GM12873 (cell line): ENCODE measurements at regions not wholly inside any gene's neighbourhood (a gene's known extent, or its start where the extent isn't known, plus 50 kb on each side); places are given as distances from the start of the nearest gene placed in this dataset.

Experiments
- TF ChIP-seq, protein P1 (sequence below): IDR thresholded peaks from 2 replicates; pipeline ENCODE4 v1.5.1; 2012; ENCODE audit warnings: low read depth, mild to moderate bottlenecking, moderate library complexity, low read length, control low read depth; ENCODE audit not compliant: insufficient read depth; ENCODE audit errors: missing control alignments

DNA sequence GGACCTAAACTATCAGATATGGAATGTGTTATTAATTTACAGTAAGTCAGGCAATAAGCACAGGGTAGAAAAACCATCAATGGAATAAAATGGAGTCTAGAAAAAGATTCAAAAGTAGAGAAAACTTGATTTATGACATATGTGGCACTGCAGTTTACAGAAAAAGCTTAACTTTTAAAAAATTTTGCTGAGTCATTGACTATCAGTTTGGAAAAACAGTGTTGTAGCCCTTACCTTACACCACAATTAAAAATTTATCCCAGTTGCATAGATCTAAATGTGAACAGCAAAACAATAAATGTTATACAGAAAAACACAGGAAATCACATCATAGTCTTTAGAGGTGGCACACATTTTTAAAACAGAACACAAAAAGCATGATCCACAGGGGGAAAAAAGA lies 108.5 kb downstream of the USP22 start:
- TF ChIP-seq, protein P1, sequence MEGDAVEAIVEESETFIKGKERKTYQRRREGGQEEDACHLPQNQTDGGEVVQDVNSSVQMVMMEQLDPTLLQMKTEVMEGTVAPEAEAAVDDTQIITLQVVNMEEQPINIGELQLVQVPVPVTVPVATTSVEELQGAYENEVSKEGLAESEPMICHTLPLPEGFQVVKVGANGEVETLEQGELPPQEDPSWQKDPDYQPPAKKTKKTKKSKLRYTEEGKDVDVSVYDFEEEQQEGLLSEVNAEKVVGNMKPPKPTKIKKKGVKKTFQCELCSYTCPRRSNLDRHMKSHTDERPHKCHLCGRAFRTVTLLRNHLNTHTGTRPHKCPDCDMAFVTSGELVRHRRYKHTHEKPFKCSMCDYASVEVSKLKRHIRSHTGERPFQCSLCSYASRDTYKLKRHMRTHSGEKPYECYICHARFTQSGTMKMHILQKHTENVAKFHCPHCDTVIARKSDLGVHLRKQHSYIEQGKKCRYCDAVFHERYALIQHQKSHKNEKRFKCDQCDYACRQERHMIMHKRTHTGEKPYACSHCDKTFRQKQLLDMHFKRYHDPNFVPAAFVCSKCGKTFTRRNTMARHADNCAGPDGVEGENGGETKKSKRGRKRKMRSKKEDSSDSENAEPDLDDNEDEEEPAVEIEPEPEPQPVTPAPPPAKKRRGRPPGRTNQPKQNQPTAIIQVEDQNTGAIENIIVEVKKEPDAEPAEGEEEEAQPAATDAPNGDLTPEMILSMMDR, result no peak

DNA sequence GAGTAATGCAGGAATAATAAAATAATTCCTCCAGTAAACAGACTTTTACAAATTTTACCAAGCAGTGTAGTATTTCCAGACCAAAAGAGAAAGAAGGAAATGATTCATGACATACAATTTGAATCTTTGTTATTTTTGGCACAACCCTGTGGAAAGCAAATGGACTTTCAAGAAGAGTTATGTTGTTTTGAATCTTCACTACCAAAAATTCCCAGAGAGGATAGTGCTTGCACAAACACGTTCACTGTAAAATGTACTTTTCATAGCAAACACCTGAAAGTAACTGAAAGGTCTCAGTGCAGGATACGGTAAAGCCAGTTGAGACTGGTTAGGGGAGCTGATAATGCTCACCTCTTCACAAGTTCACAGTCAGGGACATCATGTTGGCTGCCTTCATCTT lies 107.1 kb downstream of the USP22 start:
- TF ChIP-seq, protein P1, result no peak

DNA sequence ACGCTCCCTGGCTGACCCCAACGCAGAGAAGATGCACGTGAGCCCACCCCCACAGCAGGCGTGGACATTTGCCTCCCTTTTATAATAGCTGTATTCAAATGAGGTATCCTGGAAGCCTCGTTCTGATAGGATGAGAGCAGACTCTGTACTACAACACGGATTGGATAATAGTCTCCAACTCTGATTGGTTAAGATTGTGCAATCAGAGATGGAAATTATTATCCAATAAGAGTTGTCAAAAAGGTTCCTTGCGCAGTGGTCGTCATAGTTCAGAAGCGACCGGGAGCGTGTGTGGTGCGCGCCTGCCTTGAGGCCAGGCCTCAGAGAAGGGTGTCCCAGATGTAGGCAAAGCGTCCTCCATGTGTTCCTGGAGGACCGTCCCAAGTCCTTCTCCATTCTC lies 104.6 kb downstream of the USP22 start:
- TF ChIP-seq, protein P1, result no peak

DNA sequence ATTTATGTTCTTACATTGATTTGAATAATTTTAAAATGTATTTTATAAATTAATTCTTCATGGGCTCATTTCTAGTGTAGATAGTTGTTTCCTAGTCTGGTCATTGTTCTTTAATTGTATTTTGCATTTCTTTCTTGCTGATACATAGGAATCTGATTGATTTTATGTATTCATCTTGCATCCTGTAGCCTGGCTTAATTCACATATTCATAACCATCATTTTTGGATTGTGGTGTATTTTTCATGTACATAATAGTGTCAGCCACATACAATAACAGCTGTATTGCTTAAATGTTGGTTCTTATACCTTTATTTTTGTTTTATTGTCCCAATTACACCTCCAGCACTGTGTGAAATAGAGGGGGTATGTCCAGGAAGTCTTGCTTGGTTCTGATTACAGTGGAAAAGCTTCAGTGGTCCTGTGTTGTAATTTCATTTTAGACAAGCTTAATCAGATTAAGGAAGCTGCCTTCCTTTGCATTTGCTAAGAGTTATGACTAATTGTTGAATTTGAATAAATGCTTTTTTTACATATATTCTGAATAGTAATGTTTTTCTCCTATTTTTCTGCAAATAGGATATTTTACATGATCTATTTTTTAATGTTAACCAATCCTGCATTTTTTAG lies 103.7 kb downstream of the USP22 start:
- TF ChIP-seq, protein P1, result no peak

DNA sequence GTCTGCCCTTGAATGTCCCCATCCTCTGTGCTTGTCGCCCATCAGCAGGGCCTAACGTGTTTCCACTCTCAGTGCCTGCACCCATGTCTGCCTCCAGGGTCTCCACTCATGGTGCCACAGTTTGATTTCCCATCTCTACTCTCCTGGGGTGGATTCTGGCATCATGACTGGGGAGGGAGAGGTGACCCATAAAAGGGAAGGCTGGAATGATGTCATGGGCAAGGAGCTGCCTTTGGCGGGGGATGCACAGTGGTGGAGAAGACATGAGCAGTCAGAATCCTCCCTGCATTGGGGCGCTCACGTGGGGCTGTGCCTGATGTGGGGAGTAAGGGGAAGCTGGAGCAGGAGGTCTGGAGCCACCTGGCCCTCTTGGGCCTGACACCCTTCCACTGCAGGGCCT lies 100.9 kb downstream of the USP22 start:
- TF ChIP-seq, protein P1, result no peak

DNA sequence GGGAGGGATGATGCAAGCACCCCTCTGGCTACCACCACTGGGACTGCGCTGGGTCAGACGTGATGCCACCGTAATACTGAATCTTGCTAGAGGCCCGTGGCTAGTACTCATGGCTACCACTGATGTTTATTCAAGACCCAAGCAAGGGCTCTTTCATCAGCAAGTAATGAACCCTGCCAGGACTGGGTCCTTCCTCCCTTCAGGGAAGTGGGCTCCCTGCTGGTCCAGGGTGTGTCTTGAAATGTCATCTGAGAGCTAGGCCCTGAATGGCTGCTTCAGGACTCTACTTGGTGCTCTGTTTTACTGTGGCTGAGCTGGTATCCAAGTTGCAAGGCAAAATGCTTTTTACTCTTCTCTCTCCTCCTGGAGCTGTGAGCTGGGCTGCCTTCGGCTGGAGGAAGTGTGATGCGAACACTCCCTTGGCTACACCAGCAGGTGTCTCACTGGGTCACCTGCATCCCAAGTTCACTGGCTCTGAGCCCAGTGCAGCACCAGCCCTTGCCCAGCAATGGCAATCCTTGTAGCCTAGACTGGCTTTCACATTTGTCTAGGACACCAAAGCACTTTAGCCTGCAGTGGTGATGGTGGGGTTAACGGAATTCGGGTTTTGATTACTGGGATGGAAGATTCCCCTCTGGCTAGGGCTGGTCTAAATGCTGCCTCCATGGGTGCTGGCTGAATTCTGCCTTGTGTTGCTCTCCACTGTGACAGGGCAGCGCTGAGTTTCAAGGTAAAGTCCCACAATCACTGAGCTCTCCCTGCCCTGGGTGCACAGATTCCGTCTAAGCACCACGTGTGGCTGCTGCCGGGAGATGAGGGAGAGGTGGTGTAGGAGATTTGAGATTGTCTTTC lies 98.6 kb downstream of the USP22 start:
- TF ChIP-seq, protein P1, result peak; percentile 75

DNA sequence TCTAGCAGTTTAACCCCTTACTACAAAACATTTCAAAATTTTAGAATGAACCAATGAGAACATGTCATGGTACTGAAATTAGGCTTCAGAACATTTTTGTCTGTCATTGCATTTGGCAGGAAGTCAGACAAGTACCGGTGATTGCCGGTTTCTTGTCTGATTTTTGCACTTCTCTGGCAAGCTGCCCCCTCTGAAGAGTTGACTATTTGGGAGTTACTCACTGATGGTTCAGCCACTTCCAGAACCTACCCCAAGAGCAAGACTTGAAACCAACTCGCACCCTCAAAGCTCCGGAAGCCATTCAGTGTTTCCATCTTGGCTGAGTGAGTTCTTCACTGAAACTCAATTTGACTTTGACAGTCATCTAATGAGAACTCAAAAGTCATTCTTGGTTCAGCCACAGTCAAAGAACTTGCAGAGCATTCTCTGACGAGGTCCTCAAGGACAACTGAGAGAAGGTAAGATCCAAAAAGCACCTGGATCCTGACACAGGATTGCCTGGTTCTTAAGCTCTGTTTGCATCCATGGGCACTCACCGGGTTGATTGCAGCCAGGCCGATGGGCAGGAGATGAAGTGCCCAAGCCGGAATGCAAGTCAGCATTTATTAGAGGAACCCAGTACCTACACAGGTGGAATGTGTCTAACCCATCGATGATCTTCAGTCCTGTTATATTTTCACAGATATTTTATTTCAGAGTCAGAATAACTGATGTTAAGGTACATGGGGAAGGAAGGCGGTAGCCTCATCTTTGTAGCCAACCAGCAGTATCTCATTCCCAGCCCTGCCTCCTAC lies 93.6 kb downstream of the USP22 start:
- TF ChIP-seq, protein P1, result no peak
